C4-2B (cell line): ENCODE measurements at regions not wholly inside any gene's neighbourhood (a gene's known extent, or its start where the extent isn't known, plus 50 kb on each side); places are given as distances from the start of the nearest gene placed in this dataset.

ENCODE experiments used
- CTCF ChIP-seq: fragments of 450-650 bp; conservative IDR thresholded peaks from 2 replicates; pipeline ENCODE4 v1.5.1; 2017; ENCODE audit warnings: mild to moderate bottlenecking
- ZFX ChIP-seq: fragments of 450-650 bp; IDR thresholded peaks from 2 replicates; pipeline ENCODE4 v1.6.1; 2017

DNA sequence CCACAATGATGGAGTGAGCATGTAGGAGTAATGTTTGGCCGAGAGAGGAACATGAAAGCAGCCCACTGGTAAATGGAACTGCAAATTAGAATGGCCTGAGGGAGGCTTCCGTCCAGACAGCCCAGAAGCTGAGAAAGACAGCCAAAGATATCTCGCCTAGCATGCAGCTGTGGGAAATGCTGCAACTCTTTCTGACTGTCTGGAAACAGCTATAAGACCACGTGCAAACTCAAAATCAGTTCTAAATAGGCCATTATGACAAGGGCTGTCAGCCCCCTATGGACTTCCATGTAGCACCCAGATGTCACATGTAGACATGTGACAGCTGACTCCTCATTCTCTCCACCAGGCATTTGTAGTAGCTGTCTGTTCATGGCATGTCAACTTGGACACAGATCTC lies 62.9 kb upstream of the ATP1A1 start:
- TF ChIP-seq CTCF = no peak
- no peak for TF ChIP-seq ZFX
